ENCODE measurements at regions not wholly inside any gene's neighbourhood (a gene's known extent, or its start where the extent isn't known, plus 50 kb on each side); places are given as distances from the start of the nearest gene placed in this dataset.

DNA sequence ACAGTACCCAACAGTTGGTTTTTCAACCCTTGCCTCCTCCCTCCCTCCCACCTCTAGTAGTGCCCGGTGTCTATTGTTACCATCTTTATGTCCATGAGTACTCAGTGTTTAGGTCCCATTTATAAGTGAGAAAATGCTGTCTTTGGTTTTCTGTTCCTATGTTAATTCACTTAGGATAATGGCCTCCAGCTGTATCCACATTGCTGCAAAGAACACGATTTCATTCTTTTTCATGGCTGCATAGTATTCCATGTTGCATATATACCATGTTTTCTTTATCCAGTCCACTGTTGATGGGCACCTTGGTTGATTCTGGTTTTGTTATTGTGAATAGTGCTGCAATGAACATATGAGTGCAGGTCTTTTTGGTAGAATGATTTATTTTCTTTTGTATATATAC is 631.3 kb downstream of the MED13L start:
- Histone ChIP-seq H3K4me2 (ENCODE audit: low read length) (no peak overlapping the region), H3K36me3 (ENCODE audit: insufficient read depth, low read length) (no peaks in the 10 kb centered on the region), H4K20me1 (ENCODE audit: insufficient read depth, low read length) (no peaks in the 10 kb centered on the region), H3K4me3 (ENCODE audit: low read depth, low read length, poor library complexity, severe bottlenecking) (no peak overlapping the region), H3K9me2 (ENCODE audit: low read depth, low read length) (no peaks in the 10 kb centered on the region), H3K9me3 (ENCODE audit: low read length) (no peaks in the 10 kb centered on the region), H2AFZ (ENCODE audit: low read length) (no peak overlapping the region), H3K9ac (ENCODE audit: low read length) (no peak overlapping the region), H3K27ac (ENCODE audit: low read depth, low read length, poor library complexity, severe bottlenecking) (no peak overlapping the region), H3K79me2 (ENCODE audit: insufficient read depth, low read length) (no peaks in the 10 kb centered on the region), H3K4me1 (ENCODE audit: insufficient read depth, low read length, severe bottlenecking) (no peaks in the 10 kb centered on the region), H3K27me3 (ENCODE audit: insufficient read depth, low read length) (no peaks in the 10 kb centered on the region), H3F3A (ENCODE audit: insufficient read depth, low read length) (no peaks in the 10 kb centered on the region)
- TF ChIP-seq, protein P1, sequence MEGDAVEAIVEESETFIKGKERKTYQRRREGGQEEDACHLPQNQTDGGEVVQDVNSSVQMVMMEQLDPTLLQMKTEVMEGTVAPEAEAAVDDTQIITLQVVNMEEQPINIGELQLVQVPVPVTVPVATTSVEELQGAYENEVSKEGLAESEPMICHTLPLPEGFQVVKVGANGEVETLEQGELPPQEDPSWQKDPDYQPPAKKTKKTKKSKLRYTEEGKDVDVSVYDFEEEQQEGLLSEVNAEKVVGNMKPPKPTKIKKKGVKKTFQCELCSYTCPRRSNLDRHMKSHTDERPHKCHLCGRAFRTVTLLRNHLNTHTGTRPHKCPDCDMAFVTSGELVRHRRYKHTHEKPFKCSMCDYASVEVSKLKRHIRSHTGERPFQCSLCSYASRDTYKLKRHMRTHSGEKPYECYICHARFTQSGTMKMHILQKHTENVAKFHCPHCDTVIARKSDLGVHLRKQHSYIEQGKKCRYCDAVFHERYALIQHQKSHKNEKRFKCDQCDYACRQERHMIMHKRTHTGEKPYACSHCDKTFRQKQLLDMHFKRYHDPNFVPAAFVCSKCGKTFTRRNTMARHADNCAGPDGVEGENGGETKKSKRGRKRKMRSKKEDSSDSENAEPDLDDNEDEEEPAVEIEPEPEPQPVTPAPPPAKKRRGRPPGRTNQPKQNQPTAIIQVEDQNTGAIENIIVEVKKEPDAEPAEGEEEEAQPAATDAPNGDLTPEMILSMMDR (IDR thresholded peaks at IDR 0.05; ENCODE audit: low read length), result no peak
- no peak for TF ChIP-seq EZH2 (IDR thresholded peaks at IDR 0.05; ENCODE audit: borderline replicate concordance, low read length)

DNA sequence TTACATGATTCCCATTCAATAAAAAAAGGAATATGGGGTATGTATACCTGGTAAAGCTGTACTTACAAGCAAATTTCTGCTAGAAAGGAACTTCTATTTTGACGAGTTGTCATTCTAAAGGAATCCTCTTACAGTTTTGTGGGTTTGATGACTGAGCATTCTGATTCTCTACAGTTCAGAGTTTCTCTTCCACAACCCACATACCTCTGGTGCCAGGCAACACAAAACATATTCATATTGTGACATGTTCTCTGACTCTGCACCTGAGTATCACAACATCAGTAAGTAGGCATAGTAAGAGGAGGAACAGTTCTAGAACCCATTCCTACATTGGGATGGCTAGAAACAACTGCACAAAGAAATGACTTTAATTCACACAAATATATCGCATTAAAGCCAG is 636.6 kb downstream of the MED13L start:
- Histone ChIP-seq H2AFZ (ENCODE audit: low read length) (no peak overlapping the region), H3K27ac (ENCODE audit: low read depth, low read length, poor library complexity, severe bottlenecking) (no peak overlapping the region), H3F3A (ENCODE audit: insufficient read depth, low read length) (no peaks in the 10 kb centered on the region), H3K4me3 (ENCODE audit: low read depth, low read length, poor library complexity, severe bottlenecking) (no peak overlapping the region), H3K79me2 (ENCODE audit: insufficient read depth, low read length) (no peaks in the 10 kb centered on the region), H3K4me2 (ENCODE audit: low read length) (no peak overlapping the region), H3K36me3 (ENCODE audit: insufficient read depth, low read length) (no peaks in the 10 kb centered on the region), H3K9me2 (ENCODE audit: low read depth, low read length) (no peaks in the 10 kb centered on the region), H4K20me1 (ENCODE audit: insufficient read depth, low read length) (no peaks in the 10 kb centered on the region), H3K4me1 (ENCODE audit: insufficient read depth, low read length, severe bottlenecking) (no peaks in the 10 kb centered on the region), H3K27me3 (ENCODE audit: insufficient read depth, low read length) (no peaks in the 10 kb centered on the region), H3K9me3 (ENCODE audit: low read length) (no peaks in the 10 kb centered on the region), H3K9ac (ENCODE audit: low read length) (no peak overlapping the region)
- TF ChIP-seq EZH2 (IDR thresholded peaks at IDR 0.05; ENCODE audit: borderline replicate concordance, low read length), result no peak
- TF ChIP-seq, protein P1 (IDR thresholded peaks at IDR 0.05; ENCODE audit: low read length), result no peak

DNA sequence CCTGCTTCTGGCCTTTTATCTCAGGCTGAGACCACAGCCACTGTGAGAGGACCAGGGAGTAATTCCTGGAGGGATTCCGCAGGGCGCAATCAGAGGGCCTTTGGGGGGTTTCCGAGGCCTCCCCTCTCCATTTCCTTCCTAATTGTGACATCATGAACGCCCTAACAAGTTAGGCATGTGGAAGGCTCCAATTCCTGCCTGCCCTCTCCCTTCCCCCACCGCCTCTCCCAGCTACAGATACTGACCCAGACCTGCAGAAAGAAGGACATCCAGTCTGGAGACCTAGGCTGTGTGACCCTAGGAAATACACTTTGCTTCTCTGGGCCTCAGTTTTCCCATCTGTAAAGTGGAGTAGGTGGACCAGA is 637.9 kb downstream of the MED13L start:
- no peak overlapping the region for H3K4me3 ChIP-seq (ENCODE audit: low read depth, low read length, poor library complexity, severe bottlenecking)
- TF ChIP-seq, protein P1 (IDR thresholded peaks at IDR 0.05; ENCODE audit: low read length), result no peak
- TF ChIP-seq EZH2 (IDR thresholded peaks at IDR 0.05; ENCODE audit: borderline replicate concordance, low read length), result no peak
- no peaks in the 10 kb centered on the region for H3K27me3 ChIP-seq (ENCODE audit: insufficient read depth, low read length)
- H3K4me2 ChIP-seq (ENCODE audit: low read length), result no peak overlapping the region
- H3K9me2 ChIP-seq (ENCODE audit: low read depth, low read length), result no peaks in the 10 kb centered on the region
- H3K9me3 ChIP-seq (ENCODE audit: low read length), result no peaks in the 10 kb centered on the region
- H2AFZ ChIP-seq (ENCODE audit: low read length), result no peak overlapping the region
- H3K36me3 ChIP-seq (ENCODE audit: insufficient read depth, low read length), result no peaks in the 10 kb centered on the region
- no peaks in the 10 kb centered on the region for H3F3A ChIP-seq (ENCODE audit: insufficient read depth, low read length)
- no peaks in the 10 kb centered on the region for H3K79me2 ChIP-seq (ENCODE audit: insufficient read depth, low read length)
- H3K27ac ChIP-seq (ENCODE audit: low read depth, low read length, poor library complexity, severe bottlenecking), result no peak overlapping the region
- no peaks in the 10 kb centered on the region for H4K20me1 ChIP-seq (ENCODE audit: insufficient read depth, low read length)
- H3K9ac ChIP-seq (ENCODE audit: low read length), result no peak overlapping the region
- no peaks in the 10 kb centered on the region for H3K4me1 ChIP-seq (ENCODE audit: insufficient read depth, low read length, severe bottlenecking)

Data from OCI-LY1 (cell line).